Heart right ventricle (tissue), 16 donors: ENCODE measurements at regions not wholly inside any gene's neighbourhood (a gene's known extent, or its start where the extent isn't known, plus 50 kb on each side); places are given as distances from the start of the nearest gene placed in this dataset.

Experiments used
- ATAC-seq, 8 donors: fragments of 200-7000 bp; cut with Tn5 transposase; one replicate each; pipeline ENCODE4 v1.9.1; 2020; ENCODE audit warnings: mild to moderate bottlenecking in 8 of 8, moderate library complexity in 8 of 8, moderate number of reproducible peaks in 1 of 8
- DNase-seq, 2 donors: peaks; one replicate each; pipeline ENCODE4 v3.0.0-alpha.2; 2020
- H3K27ac ChIP-seq, 10 donors: fragments of 200-600 bp; sonication (generic) in 2 of 10; one replicate each; pipeline versions ENCODE4 v1.5.0 to v1.8.0; 2020 to 2022; ENCODE audit warnings: mild to moderate bottlenecking in 3 of 10
- H3K27me3 ChIP-seq, 7 donors: fragments of 200-600 bp; one replicate each; pipeline ENCODE4 v1.8.0; 2021 to 2022; ENCODE audit warnings: mild to moderate bottlenecking in 2 of 7
- H3K36me3 ChIP-seq, 9 donors: fragments of 200-600 bp; sonication (generic) in 1 of 9; one replicate each; pipeline versions ENCODE4 v1.5.0 to v1.8.0; 2020 to 2022; ENCODE audit warnings: mild to moderate bottlenecking in 2 of 9
- H3K4me1 ChIP-seq, 9 donors: fragments of 200-600 bp; sonication (generic) in 1 of 9; one replicate each; pipeline versions ENCODE4 v1.5.0 to v1.8.0; 2020 to 2022; ENCODE audit warnings: mild to moderate bottlenecking in 4 of 9
- H3K4me3 ChIP-seq, 10 donors: fragments of 200-600 bp; sonication (generic) in 2 of 10; one replicate each; pipeline versions ENCODE4 v1.5.0 to v1.8.0; 2020 to 2022; ENCODE audit warnings: mild to moderate bottlenecking in 7 of 10, moderate library complexity in 2 of 10
- H3K9me3 ChIP-seq, 11 donors: fragments of 200-600 bp in 10 of 11; sonication (generic) in 2 of 11; one replicate each; pipeline versions ENCODE4 v1.5.0 to v1.8.0; 2013 to 2022; ENCODE audit warnings: mild to moderate bottlenecking in 2 of 11, control low read depth in 1 of 11, moderate library complexity in 1 of 11
- CTCF ChIP-seq, 9 donors: fragments of 200-600 bp; sonication (generic) in 2 of 9; IDR thresholded peaks; one replicate each; pipeline versions ENCODE4 v1.5.0 to v1.8.0; 2021 to 2022; ENCODE audit warnings: antibody characterized with exemption in 9 of 9, mild to moderate bottlenecking in 5 of 9, moderate library complexity in 1 of 9
- WGBS, 2 donors: extraction: QIAGEN DNeasy Blood & Tissue Kit; methylation state at CpG; one replicate each; pipeline ENCODE4 v1.1.7; 2013; ENCODE audit warnings: inconsistent platforms in 1 of 2; 5-methylcytosine and 5-hydroxymethylcytosine counted together
- intact Hi-C, 10 donors: fragments of 100-400 bp; cut with DNase I; formaldehyde crosslinking; loops; one replicate each; pipeline versions ENCODE4 v1.11.1 to v1.14.2; 2022
- donor health status: Arrhythmogenic right ventricular cardiomyopathy.
- donor health status: ischemic (EF 13 %, LVEDD 7.1; RV severe dilation, severe dysfunction).
- donor health status: healthy with polysubstance abuse.
- donor health status: DM: no; HTN: yes; CAD: no.
- donor health status: DM: no; HTN: no; CAD: no.
- donor health status: ischemic (EF 25% LVEDD 6.9; RV normal size, moderate dysfunction).
- donor health status: ischemic (EF 25% LVEDD 5.7; RV mildly dilated, moderate dysfunction).
- donor health status: healthy.
- donor health status: DM: yes; HTN: yes; CAD: no.
- donor health status: Ischemic cardiomyopathy.
- donor health status: ischemic (EF 35%, LVEDD 5.7; RV mildly dilated, moderate dysfunction).
- donor health status: nonischemic (EF 11% LVEDD 7.7; RV severe dilation, severe dysfunction).
- donor health status: DM: yes; HTN: yes; CAD: no.
- donor health status: PGD.
- donor health status: ischemic (EF 29% LVEDD 5.4; RV normal size, mild dysfunction).
- donor health status: nonischemic (EF 23%, LVEDD 6.1; RV moderate dilation, normal function).

GRCh38 chr16:50999181-50999580, 151.9 kb downstream of the SALL1 start:
- Histone ChIP-seq H3K9me3 (no peaks in the 10 kb centered on the region), H3K36me3 (no peaks in the 10 kb centered on the region), H3K4me3 (no peak overlapping the region), H3K27me3 (peaks cover 0 to 6% (median 0%) of the 10 kb centered on the region in 7 donors), H3K27ac (no peak overlapping the region), H3K4me1 (no peaks in the 10 kb centered on the region)
- no peak for TF ChIP-seq CTCF (IDR thresholded peaks at IDR 0.05)
- intact Hi-C loops = no loop called here
- ATAC-seq = no peak
- 82 to 87% methylated on average over 7 of the region's 7 CpGs for WGBS, 2 donors
- DNase-seq = no peak

GRCh38 chr16:50998411-50998810, 152.7 kb downstream of the SALL1 start:
- intact Hi-C loops = no loop called here
- no peak for ATAC-seq
- TF ChIP-seq CTCF (IDR thresholded peaks at IDR 0.05) = no peak
- Histone ChIP-seq H3K27me3 (peaks cover 0 to 6% (median 0%) of the 10 kb centered on the region in 7 donors), H3K36me3 (no peaks in the 10 kb centered on the region), H3K4me3 (no peak overlapping the region), H3K4me1 (no peaks in the 10 kb centered on the region), H3K9me3 (no peaks in the 10 kb centered on the region), H3K27ac (no peak overlapping the region)
- WGBS, 2 donors = 75 to 83% methylated on average over 2 of the region's 2 CpGs
- DNase-seq = no peak

- TF ChIP-seq CTCF (IDR thresholded peaks at IDR 0.05) = no peak
- whole genome bisulfite sequencing, 2 donors = 72 to 83% methylated on average over 6 of the region's 6 CpGs
- Histone ChIP-seq H3K4me3 (no peak overlapping the region), H3K9me3 (no peaks in the 10 kb centered on the region), H3K27me3 (peaks cover 0 to 6% (median 0%) of the 10 kb centered on the region in 7 donors), H3K36me3 (no peaks in the 10 kb centered on the region), H3K4me1 (no peaks in the 10 kb centered on the region), H3K27ac (no peak overlapping the region)
- DNase-seq = no peak
- intact Hi-C loops = no loop called here
- ATAC-seq = no peak
Observed at GRCh38 chr16:50997679-50998078, 153.4 kb downstream of the SALL1 start.

- 49 to 53% methylated on average over 4 of the region's 4 CpGs for WGBS, 2 donors
- H3K9me3 ChIP-seq = no peaks in the 10 kb centered on the region
- no peaks in the 10 kb centered on the region for H3K36me3 ChIP-seq
- ATAC-seq (no peak), DNase-seq (no peak)
- no peak for TF ChIP-seq CTCF (IDR thresholded peaks at IDR 0.05)
- no peak overlapping the region for H3K4me3 ChIP-seq
- no peaks in the 10 kb centered on the region for H3K4me1 ChIP-seq
- intact Hi-C loops = no loop called here
- peaks cover 0 to 6% (median 0%) of the 10 kb centered on the region in 7 donors for H3K27me3 ChIP-seq
- H3K27ac ChIP-seq = no peak overlapping the region
Observed at GRCh38 chr16:50996830-50997186, 154.3 kb downstream of the SALL1 start.
